DMS 273 (cell line): ENCODE measurements at regions not wholly inside any gene's neighbourhood (a gene's known extent, or its start where the extent isn't known, plus 50 kb on each side); places are given as distances from the start of the nearest gene placed in this dataset.

ENCODE experiments used
- DNase-seq: peaks from one replicate; lab custom pipeline; 2025; ENCODE audit not compliant: unreplicated experiment; lab: John Stamatoyannopoulos, UW

GRCh38 chr14:104383996-104384775, 195.4 kb upstream of the C14orf180 start:
- DNase-seq, result peak; percentile 83

GRCh38 chr14:104384776-104385071, 194.8 kb upstream of the C14orf180 start:
- DNase-seq, result no peak

DNA sequence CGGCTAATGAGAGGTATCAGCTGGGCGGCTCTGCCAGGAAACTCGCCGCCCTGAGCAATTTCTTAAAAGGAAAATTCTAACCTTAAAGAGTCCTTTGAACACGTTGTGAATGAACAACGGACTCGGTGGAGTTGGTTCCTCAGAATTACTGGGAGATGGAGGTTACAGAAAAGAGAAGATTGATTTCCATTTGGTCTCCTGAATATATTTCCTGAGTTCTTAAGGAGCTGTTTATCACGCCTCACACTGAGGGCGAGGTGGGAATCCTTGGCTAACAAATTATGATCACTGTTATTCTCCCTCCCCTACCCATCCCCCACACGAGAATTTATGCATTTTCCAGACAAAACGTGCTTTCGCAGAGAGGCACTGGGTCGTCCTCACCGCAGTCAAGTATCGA, 194.5 kb upstream of the C14orf180 start:
- no peak for DNase-seq

DNA sequence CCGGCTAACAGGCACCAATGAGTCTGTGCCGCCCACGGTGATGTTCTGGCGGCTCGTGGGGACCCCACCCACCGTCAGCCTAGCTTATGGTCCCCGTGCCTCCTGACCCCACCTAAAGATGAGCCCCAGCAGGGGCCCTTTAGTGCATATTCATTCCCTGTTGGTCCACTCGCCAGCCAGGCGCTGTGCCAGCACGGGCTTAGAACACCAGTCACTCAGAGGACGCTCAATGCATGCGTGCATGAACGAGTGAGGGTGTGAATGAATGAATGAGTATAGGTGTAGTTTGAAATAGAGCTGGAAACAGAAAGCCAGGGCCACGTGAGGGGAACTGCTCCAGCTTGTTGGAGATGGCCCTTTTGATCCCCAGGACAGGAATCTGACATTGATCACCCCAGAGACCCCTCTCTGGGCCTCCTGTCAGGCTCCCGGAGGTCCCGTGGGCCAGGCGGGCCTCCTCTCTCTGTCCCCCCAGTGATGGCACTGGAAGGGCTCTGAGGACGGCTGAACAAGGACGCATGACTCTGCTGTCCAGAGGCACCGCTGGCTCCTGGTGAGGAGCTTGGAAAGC, 193.9 kb upstream of the C14orf180 start:
- no peak for DNase-seq

DNA sequence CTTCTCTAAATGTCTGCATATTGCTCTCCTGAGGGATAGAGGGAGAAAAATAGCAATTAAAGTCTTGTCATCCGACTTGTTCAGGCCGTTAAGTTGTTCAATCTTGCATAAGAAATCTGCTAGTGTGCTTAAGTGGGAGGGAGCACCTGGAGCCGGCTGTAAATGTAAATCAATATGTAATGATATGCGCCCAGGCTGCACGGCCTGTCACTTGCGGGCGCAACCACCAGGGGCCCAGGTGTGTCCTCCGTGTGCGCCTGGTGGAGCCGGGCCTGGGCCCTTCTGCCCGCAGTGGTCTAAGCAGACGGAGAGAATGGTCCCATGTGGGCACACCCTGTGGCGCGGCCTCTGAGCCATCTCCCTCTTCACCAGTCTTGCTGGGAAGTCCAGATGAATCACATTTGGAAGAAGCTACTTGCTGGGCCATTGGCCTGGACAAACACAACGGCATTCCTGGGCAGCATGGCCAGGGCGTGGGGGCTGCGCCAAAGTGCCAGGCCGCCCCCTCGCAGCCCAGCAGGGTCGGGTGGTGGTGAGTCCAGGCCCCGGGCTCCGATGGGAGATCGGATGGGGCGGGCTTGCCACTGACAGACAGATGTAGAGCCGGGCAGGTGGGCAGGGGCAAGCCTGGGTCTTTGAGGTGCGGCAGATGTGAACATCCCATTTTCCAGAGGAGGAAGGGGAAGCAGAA, 193.3 kb upstream of the C14orf180 start:
- peak; percentile 62 for DNase-seq

DNA sequence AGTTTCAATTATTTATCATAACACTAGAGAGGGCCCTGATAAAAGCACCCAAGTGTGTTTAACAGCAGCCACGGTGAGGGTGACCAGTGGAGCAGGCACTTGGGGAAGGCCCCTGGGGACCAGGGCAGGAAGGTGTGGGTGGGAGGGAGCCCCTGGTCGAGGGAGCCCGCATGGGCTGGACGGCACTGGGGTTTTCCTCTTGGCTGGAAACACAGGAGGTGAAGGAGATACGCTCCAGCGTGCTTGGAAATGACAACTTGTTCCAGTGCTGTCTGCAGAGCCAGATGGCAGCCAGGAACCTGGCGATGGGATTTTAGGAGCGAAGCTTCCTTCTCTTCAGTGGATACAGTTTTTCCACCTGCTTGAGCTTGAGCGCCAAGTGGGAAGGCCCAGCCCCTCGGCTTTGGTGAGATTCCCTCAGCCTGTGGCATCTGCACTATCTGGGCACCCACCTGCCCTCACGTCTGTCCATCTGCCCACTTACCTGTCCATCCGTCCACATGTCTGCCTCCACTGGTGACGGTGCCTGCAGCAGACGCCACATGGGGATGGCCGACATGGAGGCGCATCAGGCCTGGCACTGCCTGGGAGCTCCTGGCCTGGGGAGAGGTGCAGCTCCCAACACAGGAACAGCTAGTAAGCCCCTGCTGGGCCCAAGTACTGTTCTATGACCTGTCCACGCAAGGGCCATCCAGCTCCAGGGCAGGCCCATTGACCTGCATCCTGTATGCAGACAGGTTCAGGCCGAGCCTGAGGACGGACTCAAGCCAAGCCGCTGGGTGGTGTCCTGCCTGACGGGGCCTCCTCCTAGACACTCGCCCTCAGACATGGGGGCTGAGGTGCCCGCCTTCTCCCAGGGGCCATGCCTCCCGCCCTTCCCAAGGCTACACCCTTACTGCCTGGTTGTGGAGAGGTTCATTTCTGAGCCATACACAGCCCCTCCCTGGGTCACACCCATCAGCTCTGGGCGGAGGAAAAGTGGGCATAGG, 192.2 kb upstream of the C14orf180 start:
- DNase-seq, result peak; percentile 66

- no peak for DNase-seq
Measured at GRCh38 chr14:104388011-104388521, 191.5 kb upstream of the C14orf180 start.

DNA sequence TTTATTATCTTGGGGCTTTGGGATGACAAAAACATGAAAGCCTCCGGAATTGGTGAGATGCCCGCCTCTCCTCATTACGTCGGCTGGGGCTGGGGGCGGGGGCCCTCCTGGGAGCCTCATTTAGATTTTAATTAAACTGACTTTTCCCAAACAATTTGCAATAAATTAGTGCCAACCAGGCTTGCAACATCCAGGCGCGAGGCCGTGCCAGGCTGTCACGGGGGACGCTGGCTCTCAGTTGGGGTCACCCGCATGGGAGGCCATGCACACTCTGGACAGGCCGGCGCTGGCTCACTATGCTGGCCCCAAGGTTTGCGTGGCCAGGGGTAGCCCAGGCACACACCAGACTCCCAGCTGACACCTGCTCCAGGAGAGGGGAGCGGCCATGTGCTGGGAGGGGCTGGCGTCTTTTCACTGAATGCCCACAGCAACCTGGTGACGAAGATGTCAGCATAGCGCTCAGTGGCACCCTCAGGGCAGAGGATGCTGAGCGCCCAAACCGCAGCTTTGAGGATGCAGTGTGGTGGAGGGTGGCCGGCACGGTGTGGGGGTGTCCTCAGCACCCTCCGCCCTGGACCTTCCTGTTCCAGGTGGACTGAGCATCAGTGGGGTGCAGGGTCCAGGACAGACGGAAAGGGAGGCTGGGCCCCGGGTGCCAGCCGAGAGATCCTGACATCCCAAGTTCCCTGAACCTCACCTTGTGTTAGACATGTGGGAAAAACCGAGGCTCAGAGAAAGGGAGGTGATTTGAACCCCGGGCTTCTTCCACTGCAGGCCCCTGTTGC, 190.8 kb upstream of the C14orf180 start:
- DNase-seq, result no peak

- DNase-seq, result no peak
Measured at GRCh38 chr14:104389326-104390220, 190.0 kb upstream of the C14orf180 start.

DNA sequence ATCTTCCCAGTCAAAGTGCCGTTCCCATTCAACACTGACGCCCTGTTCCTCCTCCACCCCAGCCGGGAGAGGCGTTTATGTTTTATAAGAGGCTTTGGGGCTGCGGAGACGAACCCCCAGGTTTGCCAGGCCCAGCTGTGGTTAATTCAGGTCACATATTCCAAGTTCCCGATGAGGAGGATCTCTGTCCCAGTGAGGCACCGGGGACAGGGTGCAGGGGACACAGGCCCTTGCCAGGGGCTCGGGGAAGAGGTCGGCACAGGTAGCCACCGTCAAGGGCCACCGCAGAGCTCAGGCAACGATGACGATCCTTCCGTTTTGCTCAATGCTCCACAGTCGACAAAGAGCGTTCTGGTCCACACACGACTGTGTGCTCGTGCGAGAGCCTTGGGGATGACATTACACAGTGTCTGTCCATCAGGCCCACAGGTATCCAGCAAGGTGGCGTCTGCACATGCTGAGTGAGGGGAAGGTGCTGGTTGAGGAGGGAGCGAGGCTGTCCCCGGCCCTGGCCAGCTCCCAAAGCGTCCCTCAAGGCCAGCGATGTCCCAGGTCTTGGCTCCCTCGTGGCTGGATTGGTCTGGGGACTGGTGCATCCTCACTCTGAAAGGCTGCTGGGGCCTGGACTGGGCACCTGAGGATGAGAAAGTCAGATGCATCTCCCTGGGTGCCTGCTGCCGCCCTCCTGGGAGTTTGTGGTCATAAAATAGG, 189.2 kb upstream of the C14orf180 start:
- DNase-seq, result no peak

DNA sequence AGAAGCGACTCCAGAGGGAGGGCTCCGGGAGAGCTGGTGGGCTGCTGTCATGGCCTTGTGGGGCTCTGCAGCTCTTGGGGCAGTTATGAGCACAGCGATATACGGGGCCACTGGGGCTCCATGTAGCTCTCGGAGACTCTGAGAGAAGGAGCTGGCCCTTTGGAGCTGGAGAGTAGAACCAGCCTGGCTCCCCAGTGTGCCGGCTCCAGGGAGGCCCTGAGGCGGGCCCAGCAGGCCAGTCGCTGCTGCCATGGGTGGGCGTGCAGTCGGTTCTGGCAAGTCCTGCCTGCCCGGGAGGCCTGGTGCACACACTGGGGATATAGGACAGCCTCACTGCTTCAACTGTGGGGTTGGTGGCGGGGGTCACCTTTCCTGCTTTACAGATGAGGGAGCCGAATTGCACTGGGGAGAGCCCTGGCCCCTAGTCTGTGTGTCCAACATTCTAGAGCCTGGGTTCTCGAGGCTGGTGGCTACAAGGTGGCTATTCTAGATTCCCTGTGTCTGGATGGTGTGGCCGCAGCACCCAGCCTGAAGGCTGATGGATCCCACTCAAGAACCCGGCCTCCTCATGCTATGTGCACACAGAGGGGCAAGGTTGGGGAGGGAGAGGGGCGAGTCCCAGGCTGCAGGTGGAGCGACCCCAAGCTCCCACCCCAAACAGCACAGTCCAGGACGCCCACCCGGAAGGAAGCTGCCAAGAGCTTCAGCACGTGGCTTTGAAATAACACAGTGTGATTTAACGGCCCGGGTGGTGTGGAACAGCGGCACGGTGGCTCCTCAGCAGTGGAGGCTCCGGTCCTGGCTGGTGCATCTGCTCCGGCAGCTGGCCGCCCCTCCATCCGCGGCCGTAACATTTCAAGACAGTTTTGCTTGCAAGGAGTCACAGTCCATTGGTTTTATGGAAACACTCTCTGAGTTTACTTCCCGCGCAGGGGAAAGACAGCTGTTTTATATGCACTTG, 188.3 kb upstream of the C14orf180 start:
- peak; percentile 85 for DNase-seq

GRCh38 chr14:104392001-104392395, 187.6 kb upstream of the C14orf180 start:
- DNase-seq, result no peak

DNA sequence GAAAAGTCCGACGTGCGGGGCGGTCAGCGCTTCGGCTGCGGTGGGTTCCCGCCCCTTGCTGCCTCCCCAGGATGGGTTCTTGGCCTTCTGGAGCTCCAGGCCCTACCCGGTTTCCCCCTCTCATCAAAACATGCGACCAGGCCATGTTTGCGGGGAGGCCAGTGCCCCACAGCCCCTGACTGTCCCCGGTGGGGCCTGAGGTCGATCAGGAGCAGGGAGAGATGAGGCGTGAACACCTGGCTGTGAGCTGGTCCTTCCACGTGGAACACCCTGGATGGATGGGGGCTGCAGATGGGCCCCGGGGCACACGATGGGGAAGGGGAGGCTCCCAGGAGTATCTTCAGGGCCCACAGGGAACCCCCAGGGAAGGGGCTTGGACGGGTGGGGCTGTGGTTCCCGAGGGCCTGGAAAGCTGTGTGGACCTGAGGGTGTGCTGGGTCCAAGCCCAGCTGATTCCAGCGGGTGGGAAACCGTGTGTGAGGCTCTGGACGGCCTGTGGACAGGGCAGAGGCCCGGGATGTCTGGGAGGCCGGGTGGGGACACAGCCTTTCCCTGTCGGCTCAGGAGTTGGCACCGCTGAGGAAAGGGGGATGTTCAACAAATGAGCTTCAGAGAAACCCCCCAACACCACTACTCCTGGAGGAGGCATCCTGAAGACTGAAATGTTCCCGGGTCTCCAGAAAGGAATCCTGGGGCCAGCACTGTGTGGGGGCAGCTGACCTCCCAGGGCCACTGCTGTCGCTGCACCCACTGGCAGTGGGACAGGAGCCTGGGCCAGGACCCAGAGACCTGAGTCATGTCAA, 187.0 kb upstream of the C14orf180 start:
- DNase-seq, result no peak

GRCh38 chr14:104393199-104393897, 186.2 kb upstream of the C14orf180 start:
- DNase-seq, result no peak

DNA sequence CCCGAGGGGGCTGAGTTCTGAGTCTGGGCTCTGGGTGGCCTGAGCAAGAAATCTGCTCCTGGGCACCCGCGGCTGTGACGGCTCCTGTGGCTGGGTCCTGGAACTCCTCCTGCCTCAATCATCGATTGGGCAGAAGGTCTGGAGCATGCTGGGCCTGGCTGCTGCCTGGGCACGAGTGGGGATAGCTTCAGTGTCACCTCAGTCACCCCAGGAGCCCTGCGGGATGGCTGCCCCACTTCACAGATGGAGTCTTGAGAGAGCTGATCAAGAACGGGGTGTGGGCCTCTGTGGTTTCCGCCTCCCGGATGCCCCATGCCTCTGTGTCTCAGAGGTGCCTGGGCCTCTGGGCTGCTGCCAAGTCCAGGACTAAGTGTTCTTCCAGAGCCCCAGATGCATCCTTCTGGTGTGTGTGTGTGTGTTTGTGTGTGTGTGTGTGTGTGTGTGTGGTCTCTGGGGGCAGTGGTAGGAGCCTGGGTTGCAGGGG, 185.6 kb upstream of the C14orf180 start:
- peak; percentile 54 for DNase-seq

GRCh38 chr14:104394409-104394851, 185.1 kb upstream of the C14orf180 start:
- DNase-seq, result no peak
